SJSA1 (cell line): ENCODE measurements at regions not wholly inside any gene's neighbourhood (a gene's known extent, or its start where the extent isn't known, plus 50 kb on each side); places are given as distances from the start of the nearest gene placed in this dataset.
"Not testable (repeated sequence)": the region's sequence is repeated elsewhere in the genome, so short reads cannot be mapped to it uniquely, and the experiment has no call there.

Source experiments
- DNase-seq, 2 experiments: peaks; one replicate each; pipeline ENCODE4 v3.0.0-alpha.2; 2015 to 2020; ENCODE audit warnings: low spot score in 2 of 2, low read depth in 1 of 2
- H3K27ac ChIP-seq: fragments of 250-450 bp; sonication (Bioruptor Pico); 2 replicates; pipeline ENCODE4 v1.5.1; 2020; ENCODE audit warnings: mild to moderate bottlenecking, moderate library complexity
- H3K27me3 ChIP-seq: fragments of 250-450 bp; sonication (Bioruptor Pico); replicated peaks from 2 replicates; pipeline ENCODE4 v1.5.1; 2020; ENCODE audit warnings: mild to moderate bottlenecking, moderate library complexity
- H3K36me3 ChIP-seq: fragments of 250-450 bp; sonication (Bioruptor Pico); 2 replicates; pipeline ENCODE4 v1.5.1; 2020; ENCODE audit warnings: mild to moderate bottlenecking
- H3K4me1 ChIP-seq: fragments of 250-450 bp; sonication (Bioruptor Pico); replicated peaks from 2 replicates; pipeline ENCODE4 v1.6.1; 2021; ENCODE audit warnings: mild to moderate bottlenecking
- H3K4me3 ChIP-seq: fragments of 250-450 bp; sonication (Bioruptor Pico); 2 replicates; pipeline ENCODE4 v1.5.1; 2020; ENCODE audit warnings: mild to moderate bottlenecking
- H3K9me3 ChIP-seq: fragments of 250-450 bp; sonication (Bioruptor Pico); replicated peaks from 2 replicates; pipeline ENCODE4 v1.5.1; 2020; ENCODE audit warnings: mild to moderate bottlenecking

DNA sequence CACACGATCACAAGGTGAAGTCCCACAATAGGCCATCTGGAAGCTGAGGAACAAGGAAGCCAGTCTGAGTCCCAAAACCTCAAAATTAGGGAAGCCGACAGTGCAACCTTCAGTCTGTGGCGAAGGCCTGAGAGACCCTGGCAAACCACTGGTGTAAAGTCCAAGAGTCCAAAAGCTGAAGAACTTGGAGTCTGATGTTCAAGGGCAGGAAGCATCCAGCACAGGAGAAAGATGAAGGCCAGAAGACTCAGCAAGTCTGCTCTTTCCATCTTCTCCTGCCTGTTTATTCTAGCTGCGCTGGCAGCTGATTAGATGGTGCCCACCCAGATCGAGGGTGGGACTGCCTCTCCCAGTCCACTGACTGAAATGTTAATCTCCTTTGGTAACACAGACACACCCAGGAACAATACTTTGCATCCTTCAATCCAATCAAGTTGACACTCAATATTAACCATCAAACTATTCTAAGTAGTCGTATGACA lies 112.3 kb downstream of the MYCN start:
- not testable (repeated sequence) for H3K4me1 ChIP-seq, H3K27ac ChIP-seq, H3K9me3 ChIP-seq

DNA sequence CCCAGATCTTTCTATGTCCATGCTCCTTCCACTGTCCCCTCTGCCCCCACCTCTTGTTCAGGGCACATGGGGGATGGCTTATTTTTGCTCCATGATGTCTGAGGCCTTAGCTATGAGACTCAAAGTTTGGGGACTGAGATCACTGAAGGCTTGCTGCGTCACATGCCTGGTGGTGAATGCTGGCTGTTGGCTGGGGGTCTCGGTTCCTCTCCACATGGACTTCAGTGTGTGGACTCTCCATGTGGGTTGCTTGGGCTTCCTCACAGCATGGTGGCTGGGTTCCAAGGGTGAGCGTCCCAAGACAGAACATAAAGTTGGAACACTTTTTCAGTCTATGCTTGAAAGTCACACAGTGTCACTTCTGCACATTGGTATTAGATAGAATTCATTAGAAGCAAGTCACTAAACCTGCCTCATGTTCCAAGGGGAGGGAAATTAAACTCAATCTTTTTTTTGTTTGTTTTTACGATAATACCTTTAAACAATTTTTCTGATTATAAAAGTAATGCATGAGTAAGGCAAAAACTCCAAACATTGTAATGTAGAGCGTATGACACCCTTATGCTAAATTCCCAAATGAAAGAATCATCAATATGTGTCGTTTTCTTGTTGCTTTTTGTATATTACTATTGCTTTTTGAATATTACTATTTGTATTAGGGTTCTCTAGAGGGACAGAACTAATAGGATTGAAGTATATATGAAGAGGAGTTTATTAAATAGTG lies 111.7 kb downstream of the MYCN start:
- Histone ChIP-seq H3K9me3 (no peaks in the 10 kb centered on the region), H3K4me3 (no peak overlapping the region), H3K36me3 (no peaks in the 10 kb centered on the region), H3K27me3 (no peaks in the 10 kb centered on the region), H3K27ac (no peak overlapping the region), H3K4me1 (no peaks in the 10 kb centered on the region)
- no peak for DNase-seq

More for the DNA sequence above, 112.3 kb downstream of the MYCN start:
- not testable (repeated sequence) for DNase-seq, H3K4me3 ChIP-seq, H3K27me3 ChIP-seq, H3K36me3 ChIP-seq

DNA sequence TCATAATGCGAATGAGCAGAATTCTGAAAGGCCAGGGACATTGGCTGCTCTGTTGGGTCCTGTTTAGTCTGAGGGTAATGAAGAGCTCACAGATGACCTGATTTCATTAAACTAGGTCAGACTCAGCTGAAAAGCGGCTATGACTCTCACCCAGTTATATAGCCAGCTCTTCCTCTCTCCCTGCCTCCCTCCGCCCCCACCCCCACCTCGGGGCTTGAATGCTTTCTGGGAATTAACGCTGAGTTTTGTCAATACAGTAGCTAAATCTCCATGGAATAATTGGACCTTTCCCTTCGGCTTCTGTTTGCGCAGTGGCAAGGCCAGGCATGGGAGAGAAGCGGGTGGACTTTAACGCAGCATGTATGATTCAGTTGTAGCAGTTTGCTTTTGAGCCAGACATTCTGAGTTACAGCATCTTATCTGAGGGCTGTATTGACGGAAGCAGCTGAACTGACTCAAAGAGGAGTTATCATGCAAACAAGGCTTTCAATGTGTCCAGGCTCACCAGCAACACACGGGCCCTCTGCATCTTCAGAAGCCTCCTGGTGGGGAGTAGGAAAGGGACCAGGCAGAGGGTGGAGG lies 110.6 kb downstream of the MYCN start:
- Histone ChIP-seq H3K27me3 (no peaks in the 10 kb centered on the region), H3K4me1 (no peaks in the 10 kb centered on the region), H3K36me3 (no peaks in the 10 kb centered on the region), H3K27ac (no peak overlapping the region), H3K4me3 (no peak overlapping the region), H3K9me3 (no peaks in the 10 kb centered on the region)
- no peak for DNase-seq

DNA sequence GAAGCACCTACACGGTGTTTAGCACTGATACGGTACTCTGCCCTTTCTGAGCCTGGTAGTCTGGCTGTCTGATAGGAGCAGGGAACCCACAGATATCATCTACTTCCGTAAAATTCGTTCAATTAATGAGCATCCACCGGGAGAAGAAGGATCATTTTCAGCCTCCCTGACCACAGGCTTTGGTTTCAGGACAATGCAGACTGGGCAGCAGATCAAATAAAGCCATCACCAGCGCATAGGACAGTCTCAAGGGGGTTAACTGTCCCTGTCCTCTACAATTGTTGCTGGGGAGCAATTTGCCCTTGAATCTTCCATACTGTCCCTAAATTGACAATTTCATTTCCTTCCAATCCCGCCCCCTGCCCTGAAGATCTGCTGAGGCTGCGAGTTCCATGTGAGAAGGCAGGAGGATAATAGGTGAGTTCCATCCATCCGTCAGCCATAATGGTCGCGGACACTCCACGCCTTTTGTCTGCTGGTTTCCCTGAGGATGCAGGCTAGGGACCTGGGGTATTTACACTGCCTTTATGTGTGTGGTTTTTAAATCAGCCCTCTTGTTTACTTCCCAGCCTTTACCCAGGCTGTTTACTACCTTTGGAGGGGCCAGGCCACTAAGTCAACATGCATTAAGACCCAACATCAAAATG lies 110.0 kb downstream of the MYCN start:
- no peaks in the 10 kb centered on the region for H3K36me3 ChIP-seq
- no peak overlapping the region for H3K27ac ChIP-seq
- no peaks in the 10 kb centered on the region for H3K9me3 ChIP-seq
- H3K4me1 ChIP-seq, result no peaks in the 10 kb centered on the region
- no peak for DNase-seq
- no peaks in the 10 kb centered on the region for H3K27me3 ChIP-seq
- H3K4me3 ChIP-seq, result no peak overlapping the region

DNA sequence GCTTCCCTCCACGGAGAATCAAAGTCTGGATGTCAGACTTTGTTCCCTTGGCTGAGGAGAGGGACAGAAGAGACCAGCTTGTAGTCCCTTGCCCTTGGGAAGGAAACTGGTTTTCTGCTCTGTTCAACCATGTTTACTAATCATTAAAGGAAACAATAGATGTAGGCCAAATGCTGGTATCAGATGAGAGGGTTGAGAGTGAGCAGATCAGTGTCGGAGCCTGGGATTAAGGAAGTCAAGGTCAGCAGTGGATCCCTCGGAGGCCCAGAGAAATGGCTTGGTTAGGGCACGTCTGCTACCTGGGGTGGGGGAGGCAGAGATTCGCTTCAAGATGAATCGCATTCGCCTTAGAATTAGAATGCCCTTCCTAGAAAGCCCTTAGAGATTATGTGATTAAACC lies 109.1 kb downstream of the MYCN start:
- Histone ChIP-seq H3K9me3 (no peaks in the 10 kb centered on the region), H3K27me3 (no peaks in the 10 kb centered on the region), H3K4me1 (no peaks in the 10 kb centered on the region), H3K36me3 (no peaks in the 10 kb centered on the region), H3K4me3 (no peak overlapping the region), H3K27ac (no peak overlapping the region)
- no peak for DNase-seq

DNA sequence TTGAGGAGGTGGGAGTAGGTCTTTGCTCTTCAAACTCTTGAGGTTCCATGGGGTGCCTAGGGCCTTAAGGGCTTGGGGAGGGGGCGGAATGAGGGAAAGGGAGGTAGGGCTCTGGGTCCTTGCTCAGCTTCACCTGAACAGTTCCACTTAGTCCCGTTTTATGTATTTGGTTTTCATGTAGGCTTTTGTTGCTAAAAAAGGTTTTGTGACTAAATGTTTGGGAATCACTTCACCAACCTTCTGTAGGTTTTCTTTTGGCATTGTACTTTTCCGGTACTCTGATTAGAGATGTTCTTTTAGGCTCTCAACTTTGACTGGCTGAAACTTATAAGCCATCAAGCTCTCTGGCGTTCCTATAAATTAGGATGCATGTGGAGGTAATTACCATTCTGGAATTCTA lies 108.1 kb downstream of the MYCN start:
- H3K4me3 ChIP-seq, result no peak overlapping the region
- no peaks in the 10 kb centered on the region for H3K27me3 ChIP-seq
- no peak for DNase-seq
- no peaks in the 10 kb centered on the region for H3K36me3 ChIP-seq
- H3K27ac ChIP-seq, result no peak overlapping the region
- no peaks in the 10 kb centered on the region for H3K9me3 ChIP-seq
- no peaks in the 10 kb centered on the region for H3K4me1 ChIP-seq

DNA sequence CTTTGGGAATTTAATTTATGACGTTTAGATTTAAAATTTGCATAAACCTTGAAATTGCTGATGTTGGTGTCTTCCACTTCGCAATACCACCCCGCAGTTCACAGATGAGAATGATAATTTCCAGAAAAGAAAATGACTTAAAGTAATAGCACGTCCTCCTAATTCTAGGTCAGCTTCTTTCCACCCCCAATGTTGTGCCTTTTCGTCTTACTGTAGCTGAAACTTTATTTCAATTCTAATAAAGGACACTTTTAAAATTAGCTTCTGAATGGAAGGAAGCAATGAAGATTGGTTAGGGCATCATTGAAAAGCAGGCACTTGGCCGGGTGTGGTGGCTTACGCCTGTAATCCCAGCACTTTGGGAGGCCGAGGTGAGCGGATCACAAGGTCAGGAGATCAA lies 107.4 kb downstream of the MYCN start:
- DNase-seq, result no peak
- H3K9me3 ChIP-seq, result no peaks in the 10 kb centered on the region
- H3K27me3 ChIP-seq, result no peaks in the 10 kb centered on the region
- H3K27ac ChIP-seq, result no peak overlapping the region
- H3K36me3 ChIP-seq, result no peaks in the 10 kb centered on the region
- H3K4me3 ChIP-seq, result no peak overlapping the region
- no peaks in the 10 kb centered on the region for H3K4me1 ChIP-seq

DNA sequence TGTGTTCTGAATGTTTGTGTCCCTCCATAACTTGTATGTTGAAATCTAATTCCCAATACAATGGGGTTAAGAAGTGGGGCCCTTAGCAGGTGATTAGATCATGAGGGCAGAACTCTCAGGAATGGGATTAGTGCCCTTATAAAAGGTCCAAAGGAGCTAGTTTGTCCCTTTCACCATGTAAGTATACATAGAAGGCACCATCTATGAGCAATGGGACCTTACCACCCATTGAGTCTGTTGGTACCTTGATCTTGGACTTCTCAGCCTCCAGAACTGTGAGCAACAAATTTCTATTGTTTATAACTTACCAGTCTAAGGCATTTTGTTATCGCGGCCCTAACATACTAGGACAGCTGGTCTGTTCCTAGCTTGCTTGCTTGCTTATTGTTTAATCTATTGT lies 106.3 kb downstream of the MYCN start:
- no peaks in the 10 kb centered on the region for H3K36me3 ChIP-seq
- H3K4me3 ChIP-seq, result no peak overlapping the region
- no peaks in the 10 kb centered on the region for H3K9me3 ChIP-seq
- no peaks in the 10 kb centered on the region for H3K4me1 ChIP-seq
- H3K27ac ChIP-seq, result no peak overlapping the region
- H3K27me3 ChIP-seq, result no peaks in the 10 kb centered on the region
- DNase-seq, result no peak

DNA sequence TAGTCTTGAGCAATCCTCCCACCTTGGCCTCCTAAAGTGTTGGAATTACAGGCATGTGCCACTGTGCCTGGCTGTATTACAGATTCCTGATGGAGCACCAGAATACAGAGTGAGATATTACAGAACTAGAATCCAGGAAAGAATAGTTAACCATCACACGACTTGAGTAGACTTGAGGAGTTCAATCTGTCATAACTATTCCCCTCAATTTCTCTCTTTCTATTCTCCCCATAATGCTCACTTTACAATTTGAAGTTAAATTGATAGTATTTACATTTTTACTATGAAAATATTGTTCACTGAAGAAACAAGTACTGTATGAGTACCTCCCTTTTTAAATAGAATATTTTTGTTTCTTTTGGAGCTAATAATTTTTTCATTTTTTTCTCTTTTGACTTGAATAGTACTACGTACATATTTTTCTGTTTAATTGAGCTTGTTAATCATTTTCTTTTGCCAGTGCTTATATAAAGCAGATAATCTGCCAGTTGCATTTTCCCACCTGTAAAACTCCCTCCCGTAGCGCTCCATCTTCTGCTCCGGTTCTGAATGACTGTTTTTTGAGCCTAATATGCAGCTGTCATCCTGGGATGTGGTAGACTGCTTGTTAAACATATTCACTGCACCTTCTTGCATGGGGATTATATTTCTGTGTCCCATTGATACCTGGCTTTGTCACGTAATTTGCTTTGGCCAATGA lies 105.5 kb downstream of the MYCN start:
- Histone ChIP-seq H3K4me3 (no peak overlapping the region), H3K36me3 (no peaks in the 10 kb centered on the region), H3K27me3 (no peaks in the 10 kb centered on the region), H3K27ac (no peak overlapping the region), H3K9me3 (no peaks in the 10 kb centered on the region), H3K4me1 (no peaks in the 10 kb centered on the region)
- no peak for DNase-seq

DNA sequence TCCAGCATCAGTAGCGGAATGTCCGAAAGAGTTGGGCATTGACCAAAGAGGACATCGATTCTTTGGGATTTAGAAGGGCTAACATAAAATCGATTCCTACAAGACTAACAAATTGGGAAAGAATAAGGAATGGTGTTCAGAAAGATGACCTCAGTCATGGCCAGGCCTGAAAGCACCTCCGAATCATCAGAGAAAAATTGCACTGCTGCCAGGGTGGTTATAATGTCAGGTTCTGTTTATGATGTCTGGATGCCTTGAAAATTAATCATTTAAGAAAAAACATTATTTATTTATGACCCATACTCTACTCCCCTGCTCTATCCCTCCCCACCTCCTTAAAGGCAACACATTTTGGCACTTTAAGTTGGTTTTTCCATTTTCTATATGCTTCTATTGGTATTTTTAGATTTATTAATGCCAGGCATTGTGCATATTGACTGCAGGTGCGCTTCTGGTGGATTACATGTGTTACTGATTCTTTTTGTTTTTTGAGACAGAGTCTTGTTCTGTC lies 104.7 kb downstream of the MYCN start:
- Histone ChIP-seq H3K27ac (no peak overlapping the region), H3K36me3 (no peaks in the 10 kb centered on the region), H3K4me1 (no peaks in the 10 kb centered on the region), H3K27me3 (no peaks in the 10 kb centered on the region), H3K9me3 (no peaks in the 10 kb centered on the region), H3K4me3 (no peak overlapping the region)
- no peak for DNase-seq

DNA sequence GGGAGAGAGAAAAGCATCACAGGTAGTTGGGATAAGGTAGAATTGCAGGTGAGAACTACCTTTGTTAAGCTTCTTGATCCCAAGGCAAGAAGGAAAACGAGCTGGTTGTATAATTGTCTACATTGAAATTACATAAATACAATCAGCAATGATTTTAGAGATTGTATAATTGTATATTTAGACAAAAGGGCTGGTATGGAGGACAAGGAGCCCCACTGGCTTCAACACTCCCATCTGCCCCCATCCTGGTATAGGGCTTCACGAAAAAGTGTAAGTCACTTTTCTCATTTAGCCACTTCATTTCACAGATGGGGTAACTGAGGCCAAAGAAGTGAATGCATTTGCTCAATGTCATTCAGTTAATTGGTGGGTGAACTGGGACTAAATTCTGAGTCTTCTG lies 103.3 kb downstream of the MYCN start:
- no peak for DNase-seq
- Histone ChIP-seq H3K36me3 (no peaks in the 10 kb centered on the region), H3K4me3 (no peak overlapping the region), H3K27ac (no peak overlapping the region), H3K27me3 (no peaks in the 10 kb centered on the region), H3K9me3 (no peaks in the 10 kb centered on the region), H3K4me1 (no peaks in the 10 kb centered on the region)

DNA sequence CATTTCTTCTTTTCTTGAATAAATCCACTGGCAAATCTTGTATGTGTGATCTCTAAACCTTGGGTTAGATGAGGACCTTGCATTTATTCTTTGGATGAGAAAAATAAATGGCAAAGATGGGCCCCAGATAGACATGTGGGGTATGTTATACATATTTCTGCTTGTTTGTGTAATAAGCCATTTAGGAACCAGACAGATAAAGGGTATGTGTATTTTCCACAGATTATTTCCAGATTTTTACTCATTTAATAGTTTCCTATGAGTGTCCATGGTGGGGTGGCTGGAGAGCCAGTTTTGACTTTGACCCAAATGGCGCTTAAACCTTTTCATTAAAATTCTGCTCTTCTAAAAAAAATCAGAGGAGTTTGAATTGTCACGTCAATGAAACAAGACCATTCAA lies 102.8 kb downstream of the MYCN start:
- Histone ChIP-seq H3K27ac (no peak overlapping the region), H3K9me3 (no peaks in the 10 kb centered on the region)
- DNase-seq, result no peak

DNA sequence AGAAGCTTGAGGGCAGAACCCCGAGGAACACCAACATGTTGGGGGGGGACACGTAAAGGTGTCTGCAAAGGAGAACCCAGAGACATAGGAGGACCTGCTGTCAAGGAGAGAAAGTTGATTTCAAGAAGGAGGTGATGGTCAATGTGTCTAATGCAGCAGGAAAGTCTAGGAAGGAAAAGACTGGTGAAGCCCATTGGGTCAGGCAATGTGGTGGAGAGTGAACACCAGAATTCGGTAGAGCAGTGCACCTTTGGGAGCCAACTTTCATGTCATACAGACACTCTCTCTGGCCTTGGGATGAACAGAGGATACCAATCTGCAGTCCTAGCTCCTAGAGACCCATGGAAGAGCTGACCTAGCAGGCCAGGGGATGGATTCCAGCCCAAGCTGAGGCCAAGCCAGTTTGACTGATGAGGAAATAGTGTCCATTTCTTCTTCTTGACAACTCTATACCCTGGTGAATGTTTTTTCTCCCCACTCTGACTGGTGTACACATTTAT lies 101.9 kb downstream of the MYCN start:
- Histone ChIP-seq H3K27ac (no peak overlapping the region), H3K36me3 (no peaks in the 10 kb centered on the region), H3K4me3 (no peak overlapping the region), H3K27me3 (no peaks in the 10 kb centered on the region), H3K9me3 (no peaks in the 10 kb centered on the region), H3K4me1 (no peaks in the 10 kb centered on the region)
- DNase-seq, result no peak

More for the DNA sequence above, 102.8 kb downstream of the MYCN start:
- Histone ChIP-seq H3K36me3 (no peaks in the 10 kb centered on the region), H3K4me1 (no peaks in the 10 kb centered on the region), H3K27me3 (no peaks in the 10 kb centered on the region), H3K4me3 (no peak overlapping the region)
